ENCODE measurements at regions not wholly inside any gene's neighbourhood (a gene's known extent, or its start where the extent isn't known, plus 50 kb on each side); places are given as distances from the start of the nearest gene placed in this dataset.

GRCh38 chr5:40368200-40368599 is 311.5 kb upstream of the PTGER4 start:
- TF ChIP-seq CTCF (IDR thresholded peaks at IDR 0.05), result no peak
- no peak for TF ChIP-seq POLR2AphosphoS5 (IDR thresholded peaks at IDR 0.05)
- TF ChIP-seq EP300 (IDR thresholded peaks at IDR 0.05; ENCODE audit: low read depth), result no peak
- TF ChIP-seq POLR2A (IDR thresholded peaks at IDR 0.05), result no peak

Measured in transverse colon (tissue), 4 donors.